ENCODE measurements at regions not wholly inside any gene's neighbourhood (a gene's known extent, or its start where the extent isn't known, plus 50 kb on each side); places are given as distances from the start of the nearest gene placed in this dataset.

- TF ChIP-seq CTCF (IDR thresholded peaks at IDR 0.05) (no peak), POLR2A (IDR thresholded peaks at IDR 0.05) (no peak)
Observed at GRCh38 chr1:81424061-81424460, 376.7 kb upstream of the ADGRL2 start.

Measured in prostate gland (tissue), 2 donors.